ENCODE measurements at regions not wholly inside any gene's neighbourhood (a gene's known extent, or its start where the extent isn't known, plus 50 kb on each side); places are given as distances from the start of the nearest gene placed in this dataset.
"Not testable (repeated sequence)": the region's sequence is repeated elsewhere in the genome, so short reads cannot be mapped to it uniquely, and the experiment has no call there.

- no peak for ATAC-seq
- DNase-seq, result no peak
These were observed 702.9 kb downstream of the BRINP3 start for GRCh38 chr1:189774721-189775287.

- DNase-seq (no peak), ATAC-seq (no peak)
These were observed 702.3 kb downstream of the BRINP3 start for GRCh38 chr1:189775343-189775742.

GRCh38 chr1:189779034-189779433, 698.6 kb downstream of the BRINP3 start:
- ATAC-seq (no peak), DNase-seq (no peak)

- DNase-seq (no peak), ATAC-seq (no peak)
These were observed 695.4 kb downstream of the BRINP3 start for GRCh38 chr1:189782295-189782694.

- no peak for DNase-seq
- ATAC-seq, result no peak
These were observed 694.2 kb downstream of the BRINP3 start for GRCh38 chr1:189783456-189783855.

GRCh38 chr1:189786761-189787160, 690.9 kb downstream of the BRINP3 start:
- ATAC-seq (no peak), DNase-seq (no peak)

- DNase-seq (no peak), ATAC-seq (no peak)
These were observed 690.5 kb downstream of the BRINP3 start for GRCh38 chr1:189787201-189787600.

GRCh38 chr1:189790335-189790734, 687.3 kb downstream of the BRINP3 start:
- DNase-seq, result no peak

GRCh38 chr1:189803364-189803763, 674.3 kb downstream of the BRINP3 start:
- ATAC-seq (no peak), DNase-seq (no peak)

More at GRCh38 chr1:189790335-189790734, 687.3 kb downstream of the BRINP3 start:
- ATAC-seq, result no peak

GRCh38 chr1:189804352-189804751, 673.3 kb downstream of the BRINP3 start:
- ATAC-seq, result no peak
- no peak for DNase-seq

GRCh38 chr1:189805735-189806134, 671.9 kb downstream of the BRINP3 start:
- ATAC-seq (no peak), DNase-seq (no peak)

GRCh38 chr1:189810639-189811038, 667.0 kb downstream of the BRINP3 start:
- DNase-seq, ATAC-seq: not testable (repeated sequence)

GRCh38 chr1:189811960-189812359, 665.7 kb downstream of the BRINP3 start:
- ATAC-seq (no peak), DNase-seq (no peak)

GRCh38 chr1:189816558-189816957, 661.1 kb downstream of the BRINP3 start:
- ATAC-seq (no peak), DNase-seq (no peak)

GRCh38 chr1:189819751-189820150, 657.9 kb downstream of the BRINP3 start:
- no peak for ATAC-seq

GRCh38 chr1:189821833-189822232, 655.8 kb downstream of the BRINP3 start:
- no peak for DNase-seq

More at GRCh38 chr1:189819751-189820150, 657.9 kb downstream of the BRINP3 start:
- DNase-seq, result no peak

GRCh38 chr1:189834813-189835212, 642.9 kb downstream of the BRINP3 start:
- ATAC-seq (no peak), DNase-seq (no peak)

More at GRCh38 chr1:189821833-189822232, 655.8 kb downstream of the BRINP3 start:
- no peak for ATAC-seq

GRCh38 chr1:189847613-189848012, 630.1 kb downstream of the BRINP3 start:
- ATAC-seq (no peak), DNase-seq (no peak)

GRCh38 chr1:189851806-189852367, 625.8 kb downstream of the BRINP3 start:
- DNase-seq (no peak), ATAC-seq (no peak)

- ATAC-seq (no peak), DNase-seq (peak; percentile 45)
These were observed 618.2 kb downstream of the BRINP3 start for GRCh38 chr1:189859385-189859977.

- ATAC-seq, result no peak
- DNase-seq, result no peak
These were observed 611.1 kb downstream of the BRINP3 start for GRCh38 chr1:189866606-189867005.

GRCh38 chr1:189868021-189868420, 609.6 kb downstream of the BRINP3 start:
- DNase-seq (no peak), ATAC-seq (no peak)

- no peak for ATAC-seq
- no peak for DNase-seq
These were observed 602.8 kb downstream of the BRINP3 start for GRCh38 chr1:189874715-189875435.
